HepG2 (cell line): ENCODE measurements at regions not wholly inside any gene's neighbourhood (a gene's known extent, or its start where the extent isn't known, plus 50 kb on each side); places are given as distances from the start of the nearest gene placed in this dataset.

Experiments used
- ASH2L ChIP-seq: fragments of 300-600, 200-600 bp; sonication (generic); IDR thresholded peaks from 2 replicates; pipeline ENCODE4 v1.7.0; 2017; ENCODE audit warnings: low read depth, mild to moderate bottlenecking, moderate library complexity, mixed read lengths, low read length; ENCODE audit not compliant: insufficient read length
- CCAR2 ChIP-seq: fragments of 200-400 bp; formaldehyde crosslinking; optimal IDR thresholded peaks from 2 replicates; pipeline ENCODE3; 2018; ENCODE audit warnings: low read depth, mild to moderate bottlenecking, low read length, moderate library complexity
- GABPB1 ChIP-seq: IDR thresholded peaks from 2 replicates; pipeline ENCODE4 v1.6.1; 2016; ENCODE audit warnings: mild to moderate bottlenecking, missing genetic modification reagents, moderate library complexity, missing compliant biosample characterization
- GZF1 ChIP-seq: sonication (generic); formaldehyde crosslinking; IDR thresholded peaks from 2 replicates; pipeline ENCODE4 v1.5.1; 2020; ENCODE audit warnings: mild to moderate bottlenecking, missing genetic modification reagents
- NRL ChIP-seq: sonication (generic); formaldehyde crosslinking; IDR thresholded peaks from 2 replicates; pipeline ENCODE4 v1.5.0; 2020; ENCODE audit warnings: missing genetic modification reagents, mild to moderate bottlenecking, moderate library complexity, borderline replicate concordance
- POGZ ChIP-seq: sonication (generic); formaldehyde crosslinking; IDR thresholded peaks from 2 replicates; pipeline ENCODE4 v1.4.0; 2020; ENCODE audit warnings: mild to moderate bottlenecking, missing genetic modification reagents
- SOX6 ChIP-seq, 2 experiments: fragments of 450-650 bp in 1 of 2; sonication (generic) in 1 of 2; formaldehyde crosslinking in 1 of 2; IDR thresholded peaks; 2 replicates each; pipeline versions ENCODE4 v1.4.0 to v1.6.1; 2017 to 2020; ENCODE audit warnings: antibody characterized with exemption in 1 of 2, mild to moderate bottlenecking in 1 of 2, missing genetic modification reagents in 1 of 2
- WIZ ChIP-seq: sonication (generic); formaldehyde crosslinking; IDR thresholded peaks from 2 replicates; pipeline ENCODE4 v1.5.1; 2020; ENCODE audit warnings: mild to moderate bottlenecking, missing genetic modification reagents
- YY1 ChIP-seq: IDR thresholded peaks from 2 replicates; pipeline ENCODE4 v1.6.1; 2011; ENCODE audit warnings: low read length, low read depth, moderate library complexity, mild to moderate bottlenecking; ENCODE audit not compliant: insufficient read depth, insufficient replicate concordance
- ZNF24 ChIP-seq: fragments of 450-650 bp; IDR thresholded peaks from 2 replicates; pipeline ENCODE4 v1.6.1; 2017; ENCODE audit warnings: antibody characterized with exemption, mild to moderate bottlenecking
- ZNF549 ChIP-seq: sonication (generic); formaldehyde crosslinking; IDR thresholded peaks from 2 replicates; pipeline ENCODE4 v1.5.0; 2020; ENCODE audit warnings: missing genetic modification reagents
- ZNF614 ChIP-seq: IDR thresholded peaks from 2 replicates; pipeline ENCODE4 v1.6.1; 2018; ENCODE audit warnings: missing biosample characterization, missing genetic modification reagents, inconsistent platforms, borderline replicate concordance
- TF ChIP-seq, protein P1 (sequence below): sonication (generic); IDR thresholded peaks from 2 replicates; pipeline ENCODE4 v1.6.1; 2016; ENCODE audit warnings: low read depth, borderline replicate concordance
- TF ChIP-seq, protein P2 (sequence below): IDR thresholded peaks from 2 replicates; pipeline ENCODE4 v1.6.1; 2016
- TF ChIP-seq, protein P3 (sequence below): IDR thresholded peaks from 2 replicates; pipeline ENCODE4 v1.6.1; 2016; ENCODE audit warnings: low read depth, borderline replicate concordance
- TF ChIP-seq, protein P4 (sequence below): IDR thresholded peaks from 2 replicates; pipeline ENCODE4 v1.6.1; 2016; ENCODE audit warnings: mild to moderate bottlenecking
- TF ChIP-seq, protein P5 (sequence below): sonication (generic); formaldehyde crosslinking; conservative IDR thresholded peaks from 2 replicates; pipeline ENCODE4 v1.4.0; 2020; ENCODE audit warnings: missing genetic modification reagents
- TF ChIP-seq, protein P6 (sequence below): sonication (generic); formaldehyde crosslinking; IDR thresholded peaks from 2 replicates; pipeline ENCODE4 v1.4.0; 2020; ENCODE audit warnings: low read depth, mild to moderate bottlenecking, missing genetic modification reagents
- TF ChIP-seq, protein P7 (sequence below): IDR thresholded peaks from 2 replicates; pipeline ENCODE4 v1.4.0; 2020; ENCODE audit warnings: mild to moderate bottlenecking, missing genetic modification reagents

DNA sequence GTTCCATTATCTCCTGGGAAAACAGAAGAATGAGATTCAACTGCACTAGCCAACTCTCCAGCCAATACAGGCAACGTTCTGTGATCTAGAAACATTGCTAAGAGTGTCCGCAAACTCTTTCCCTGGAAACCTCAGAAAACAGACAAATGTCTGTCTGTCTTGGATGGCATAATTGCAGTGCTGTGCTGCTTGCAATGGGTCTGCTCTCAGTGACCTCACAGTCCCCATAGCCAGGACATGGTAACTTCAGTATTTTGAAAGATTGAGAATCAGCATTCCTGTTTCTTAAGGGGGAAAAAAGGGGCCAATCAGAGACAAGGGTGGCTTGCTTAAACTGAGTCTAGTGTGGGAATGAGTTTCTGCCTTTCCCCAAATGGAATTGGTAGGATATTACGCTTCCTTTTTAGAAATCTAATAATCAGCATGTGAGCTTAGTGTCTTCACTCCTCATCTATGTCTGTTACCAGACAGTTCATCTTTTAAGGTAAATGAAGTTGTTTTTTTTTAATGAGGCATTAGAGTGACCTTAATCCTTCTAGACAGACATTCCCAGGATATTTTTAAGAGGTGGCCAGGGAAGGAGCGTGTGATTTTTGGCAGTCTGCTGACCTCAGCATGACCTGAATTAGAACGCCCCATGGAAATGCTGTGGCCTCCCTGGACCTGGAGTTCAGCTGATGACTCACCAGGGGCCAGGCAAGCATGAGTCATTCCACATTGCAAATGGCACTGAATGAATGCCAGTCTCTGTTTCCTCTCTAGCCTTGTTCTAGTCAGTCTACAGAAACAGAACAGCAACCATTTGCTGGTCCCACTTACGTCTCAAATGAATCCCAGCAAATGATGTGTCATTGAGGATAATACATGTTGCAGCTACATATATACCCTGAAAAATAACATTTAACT is 210.2 kb upstream of the ACTBL2 start (continued):
- TF ChIP-seq SOX6 (IDR thresholded peaks at IDR 0.05) = no peak
- peak; percentile 50 for TF ChIP-seq SOX6 (CRISPR knock-in tag; IDR thresholded peaks at IDR 0.05)
- TF ChIP-seq, protein P1, sequence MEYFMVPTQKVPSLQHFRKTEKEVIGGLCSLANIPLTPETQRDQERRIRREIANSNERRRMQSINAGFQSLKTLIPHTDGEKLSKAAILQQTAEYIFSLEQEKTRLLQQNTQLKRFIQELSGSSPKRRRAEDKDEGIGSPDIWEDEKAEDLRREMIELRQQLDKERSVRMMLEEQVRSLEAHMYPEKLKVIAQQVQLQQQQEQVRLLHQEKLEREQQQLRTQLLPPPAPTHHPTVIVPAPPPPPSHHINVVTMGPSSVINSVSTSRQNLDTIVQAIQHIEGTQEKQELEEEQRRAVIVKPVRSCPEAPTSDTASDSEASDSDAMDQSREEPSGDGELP = peak; percentile 76
- TF ChIP-seq, protein P2, sequence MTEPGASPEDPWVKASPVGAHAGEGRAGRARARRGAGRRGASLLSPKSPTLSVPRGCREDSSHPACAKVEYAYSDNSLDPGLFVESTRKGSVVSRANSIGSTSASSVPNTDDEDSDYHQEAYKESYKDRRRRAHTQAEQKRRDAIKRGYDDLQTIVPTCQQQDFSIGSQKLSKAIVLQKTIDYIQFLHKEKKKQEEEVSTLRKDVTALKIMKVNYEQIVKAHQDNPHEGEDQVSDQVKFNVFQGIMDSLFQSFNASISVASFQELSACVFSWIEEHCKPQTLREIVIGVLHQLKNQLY = no peak
- TF ChIP-seq CCAR2 = no peak
- TF ChIP-seq ZNF614 (CRISPR knock-in tag) = peak; percentile 37; the same call in 1 of the 2 replicates
- TF ChIP-seq, protein P3, sequence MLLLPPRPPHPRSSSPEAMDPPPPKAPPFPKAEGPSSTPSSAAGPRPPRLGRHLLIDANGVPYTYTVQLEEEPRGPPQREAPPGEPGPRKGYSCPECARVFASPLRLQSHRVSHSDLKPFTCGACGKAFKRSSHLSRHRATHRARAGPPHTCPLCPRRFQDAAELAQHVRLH (CRISPR knock-in tag) = 0 out of 2 replicates have a peak, but pooled peaks have one; percentile 59
- TF ChIP-seq, protein P4, sequence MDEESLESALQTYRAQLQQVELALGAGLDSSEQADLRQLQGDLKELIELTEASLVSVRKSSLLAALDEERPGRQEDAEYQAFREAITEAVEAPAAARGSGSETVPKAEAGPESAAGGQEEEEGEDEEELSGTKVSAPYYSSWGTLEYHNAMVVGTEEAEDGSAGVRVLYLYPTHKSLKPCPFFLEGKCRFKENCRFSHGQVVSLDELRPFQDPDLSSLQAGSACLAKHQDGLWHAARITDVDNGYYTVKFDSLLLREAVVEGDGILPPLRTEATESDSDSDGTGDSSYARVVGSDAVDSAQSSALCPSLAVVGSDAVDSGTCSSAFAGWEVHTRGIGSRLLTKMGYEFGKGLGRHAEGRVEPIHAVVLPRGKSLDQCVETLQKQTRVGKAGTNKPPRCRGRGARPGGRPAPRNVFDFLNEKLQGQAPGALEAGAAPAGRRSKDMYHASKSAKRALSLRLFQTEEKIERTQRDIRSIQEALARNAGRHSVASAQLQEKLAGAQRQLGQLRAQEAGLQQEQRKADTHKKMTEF (CRISPR knock-in tag) = peak; percentile 63; the same call in 1 of the 2 replicates
- TF ChIP-seq, protein P5, sequence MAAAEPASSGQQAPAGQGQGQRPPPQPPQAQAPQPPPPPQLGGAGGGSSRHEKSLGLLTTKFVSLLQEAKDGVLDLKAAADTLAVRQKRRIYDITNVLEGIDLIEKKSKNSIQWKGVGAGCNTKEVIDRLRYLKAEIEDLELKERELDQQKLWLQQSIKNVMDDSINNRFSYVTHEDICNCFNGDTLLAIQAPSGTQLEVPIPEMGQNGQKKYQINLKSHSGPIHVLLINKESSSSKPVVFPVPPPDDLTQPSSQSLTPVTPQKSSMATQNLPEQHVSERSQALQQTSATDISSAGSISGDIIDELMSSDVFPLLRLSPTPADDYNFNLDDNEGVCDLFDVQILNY (CRISPR knock-in tag) = no peak
- TF ChIP-seq POGZ = peak; percentile 92
- TF ChIP-seq, protein P6, sequence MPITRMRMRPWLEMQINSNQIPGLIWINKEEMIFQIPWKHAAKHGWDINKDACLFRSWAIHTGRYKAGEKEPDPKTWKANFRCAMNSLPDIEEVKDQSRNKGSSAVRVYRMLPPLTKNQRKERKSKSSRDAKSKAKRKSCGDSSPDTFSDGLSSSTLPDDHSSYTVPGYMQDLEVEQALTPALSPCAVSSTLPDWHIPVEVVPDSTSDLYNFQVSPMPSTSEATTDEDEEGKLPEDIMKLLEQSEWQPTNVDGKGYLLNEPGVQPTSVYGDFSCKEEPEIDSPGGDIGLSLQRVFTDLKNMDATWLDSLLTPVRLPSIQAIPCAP (CRISPR knock-in tag) = no peak
- TF ChIP-seq YY1 = peak; percentile 65
- TF ChIP-seq, protein P7, sequence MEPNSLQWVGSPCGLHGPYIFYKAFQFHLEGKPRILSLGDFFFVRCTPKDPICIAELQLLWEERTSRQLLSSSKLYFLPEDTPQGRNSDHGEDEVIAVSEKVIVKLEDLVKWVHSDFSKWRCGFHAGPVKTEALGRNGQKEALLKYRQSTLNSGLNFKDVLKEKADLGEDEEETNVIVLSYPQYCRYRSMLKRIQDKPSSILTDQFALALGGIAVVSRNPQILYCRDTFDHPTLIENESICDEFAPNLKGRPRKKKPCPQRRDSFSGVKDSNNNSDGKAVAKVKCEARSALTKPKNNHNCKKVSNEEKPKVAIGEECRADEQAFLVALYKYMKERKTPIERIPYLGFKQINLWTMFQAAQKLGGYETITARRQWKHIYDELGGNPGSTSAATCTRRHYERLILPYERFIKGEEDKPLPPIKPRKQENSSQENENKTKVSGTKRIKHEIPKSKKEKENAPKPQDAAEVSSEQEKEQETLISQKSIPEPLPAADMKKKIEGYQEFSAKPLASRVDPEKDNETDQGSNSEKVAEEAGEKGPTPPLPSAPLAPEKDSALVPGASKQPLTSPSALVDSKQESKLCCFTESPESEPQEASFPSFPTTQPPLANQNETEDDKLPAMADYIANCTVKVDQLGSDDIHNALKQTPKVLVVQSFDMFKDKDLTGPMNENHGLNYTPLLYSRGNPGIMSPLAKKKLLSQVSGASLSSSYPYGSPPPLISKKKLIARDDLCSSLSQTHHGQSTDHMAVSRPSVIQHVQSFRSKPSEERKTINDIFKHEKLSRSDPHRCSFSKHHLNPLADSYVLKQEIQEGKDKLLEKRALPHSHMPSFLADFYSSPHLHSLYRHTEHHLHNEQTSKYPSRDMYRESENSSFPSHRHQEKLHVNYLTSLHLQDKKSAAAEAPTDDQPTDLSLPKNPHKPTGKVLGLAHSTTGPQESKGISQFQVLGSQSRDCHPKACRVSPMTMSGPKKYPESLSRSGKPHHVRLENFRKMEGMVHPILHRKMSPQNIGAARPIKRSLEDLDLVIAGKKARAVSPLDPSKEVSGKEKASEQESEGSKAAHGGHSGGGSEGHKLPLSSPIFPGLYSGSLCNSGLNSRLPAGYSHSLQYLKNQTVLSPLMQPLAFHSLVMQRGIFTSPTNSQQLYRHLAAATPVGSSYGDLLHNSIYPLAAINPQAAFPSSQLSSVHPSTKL (CRISPR knock-in tag) = peak; percentile 92
- TF ChIP-seq GABPB1 (CRISPR knock-in tag) = peak; percentile 31; the same call in 1 of the 2 replicates
- no peak for TF ChIP-seq NRL (CRISPR knock-in tag)
- TF ChIP-seq ZNF549 (CRISPR knock-in tag) = no peak
- TF ChIP-seq ASH2L = no peak
- TF ChIP-seq WIZ (CRISPR knock-in tag) = peak; percentile 57; the same call in 1 of the 2 replicates
- 0 out of 2 replicates have a peak, but pooled peaks have one; percentile 36 for TF ChIP-seq ZNF24
- TF ChIP-seq GZF1 (CRISPR knock-in tag) = no peak
